GM23338 (cell line): ENCODE measurements at regions not wholly inside any gene's neighbourhood (a gene's known extent, or its start where the extent isn't known, plus 50 kb on each side); places are given as distances from the start of the nearest gene placed in this dataset.

Experiments
- ATAC-seq: fragments of 200-7000 bp; cut with Tn5 transposase; 3 replicates; pipeline ENCODE4 v1.9.1; 2020
- DNase-seq: peaks from one replicate; pipeline ENCODE4 v3.0.0-alpha.2; 2015; ENCODE audit warnings: low spot score
- H2AFZ ChIP-seq: fragments of 200-600 bp; sonication (generic); 2 replicates; pipeline ENCODE4 v1.8.0; 2016; ENCODE audit warnings: antibody characterized with exemption, mild to moderate bottlenecking, moderate library complexity
- H3F3A ChIP-seq: fragments of 200-600 bp; sonication (generic); replicated peaks from 2 replicates; pipeline ENCODE4 v1.8.0; 2017; ENCODE audit warnings: antibody characterized with exemption, mixed run types, low read depth
- H3K27ac ChIP-seq: fragments of 200-600 bp; sonication (generic); 2 replicates; pipeline ENCODE4 v1.6.1; 2016; ENCODE audit warnings: low read depth
- H3K27me3 ChIP-seq: fragments of 200-600 bp; sonication (generic); 2 replicates; pipeline ENCODE4 v1.8.0; 2016; ENCODE audit warnings: mild to moderate bottlenecking, mixed run types, moderate library complexity; ENCODE audit not compliant: insufficient read depth
- H3K36me3 ChIP-seq: fragments of 200-600 bp; sonication (generic); 2 replicates; pipeline ENCODE4 v1.8.0; 2016; ENCODE audit warnings: mild to moderate bottlenecking; ENCODE audit not compliant: insufficient read depth
- H3K4me1 ChIP-seq: fragments of 200-600 bp; sonication (generic); 2 replicates; pipeline ENCODE4 v1.8.0; 2016; ENCODE audit warnings: mild to moderate bottlenecking, moderate library complexity; ENCODE audit not compliant: insufficient read depth
- H3K4me2 ChIP-seq: fragments of 200-600 bp; sonication (generic); 2 replicates; pipeline ENCODE4 v1.7.1; 2017; ENCODE audit warnings: mixed run types
- H3K4me3 ChIP-seq: fragments of 200-600 bp; sonication (generic); 2 replicates; pipeline ENCODE4 v1.6.1; 2016; ENCODE audit warnings: mixed run types
- H3K79me2 ChIP-seq: fragments of 200-600 bp; sonication (generic); replicated peaks from 2 replicates; pipeline ENCODE4 v1.8.0; 2017; ENCODE audit warnings: mild to moderate bottlenecking; ENCODE audit not compliant: insufficient read depth
- H3K9me2 ChIP-seq: fragments of 200-600 bp; sonication (generic); 2 replicates; pipeline ENCODE4 v1.8.0; 2017; ENCODE audit not compliant: insufficient read depth
- H4K20me1 ChIP-seq: fragments of 200-600 bp; sonication (generic); replicated peaks from 2 replicates; pipeline ENCODE4 v1.8.0; 2017; ENCODE audit warnings: mild to moderate bottlenecking; ENCODE audit not compliant: insufficient read depth
- H3K27ac Mint-ChIP-seq: 2 replicates; pipeline ENCODE4 v1.8.0; 2020; ENCODE audit warnings: inconsistent platforms, mild to moderate bottlenecking, moderate library complexity, mixed read lengths
- H3K27me3 Mint-ChIP-seq: 3 replicates; pipeline ENCODE4 v1.8.0; 2022; ENCODE audit warnings: low read depth, mild to moderate bottlenecking, moderate library complexity, mixed read lengths, inconsistent platforms; ENCODE audit not compliant: insufficient read depth, poor library complexity
- H3K36me3 Mint-ChIP-seq: 3 replicates; pipeline ENCODE4 v1.8.0; 2021; ENCODE audit warnings: low read depth, mild to moderate bottlenecking, inconsistent platforms, moderate library complexity, mixed read lengths
- H3K4me1 Mint-ChIP-seq: 3 replicates; pipeline ENCODE4 v1.8.0; 2020; ENCODE audit warnings: mild to moderate bottlenecking, inconsistent platforms, mixed read lengths
- H3K4me3 Mint-ChIP-seq: 3 replicates; pipeline ENCODE4 v1.8.0; 2021; ENCODE audit warnings: moderate library complexity, mild to moderate bottlenecking, inconsistent platforms, mixed read lengths
- H3K9me3 Mint-ChIP-seq: 3 replicates; pipeline ENCODE4 v1.8.0; 2020; ENCODE audit warnings: moderate library complexity, mild to moderate bottlenecking, inconsistent platforms, mixed read lengths
- CREB1 ChIP-seq: fragments of 250-450 bp; sonication (Bioruptor Pico); IDR thresholded peaks from 2 replicates; pipeline ENCODE4 v1.5.0; 2020; ENCODE audit warnings: low read depth, mild to moderate bottlenecking, moderate library complexity
- EZH2 ChIP-seq: fragments of 200-600 bp; sonication (generic); IDR thresholded peaks from one replicate; pipeline ENCODE4 v1.8.0; 2017; ENCODE audit warnings: antibody characterized with exemption, mild to moderate bottlenecking, low read depth; ENCODE audit not compliant: unreplicated experiment
- EZH2phosphoT487 ChIP-seq: fragments of 200-600 bp; sonication (generic); IDR thresholded peaks from one replicate; pipeline ENCODE4 v1.8.1; 2018; ENCODE audit warnings: antibody characterized with exemption; ENCODE audit not compliant: unreplicated experiment
- JUNB ChIP-seq: IDR thresholded peaks from one replicate; pipeline ENCODE4 v1.6.1; 2016; ENCODE audit warnings: antibody characterized with exemption; ENCODE audit not compliant: unreplicated experiment
- NANOG ChIP-seq: IDR thresholded peaks from 2 replicates; pipeline ENCODE4 v1.6.1; 2016; ENCODE audit warnings: antibody characterized with exemption, borderline replicate concordance
- POLR2AphosphoS5 ChIP-seq: IDR thresholded peaks from 2 replicates; pipeline ENCODE4 v1.6.1; 2016; ENCODE audit warnings: antibody characterized with exemption, low read depth
- REST ChIP-seq: IDR thresholded peaks from one replicate; pipeline ENCODE4 v1.6.1; 2018; ENCODE audit warnings: antibody characterized with exemption; ENCODE audit not compliant: unreplicated experiment
- STAT1 ChIP-seq: IDR thresholded peaks from one replicate; pipeline ENCODE4 v1.6.1; 2016; ENCODE audit warnings: antibody characterized with exemption; ENCODE audit not compliant: unreplicated experiment
- ZNF114 ChIP-seq: fragments of 250-450 bp; sonication (Bioruptor Pico); IDR thresholded peaks from 2 replicates; pipeline ENCODE4 v1.5.0; 2020; ENCODE audit warnings: mild to moderate bottlenecking, moderate library complexity
- ZNF331 ChIP-seq: fragments of 250-450 bp; sonication (Bioruptor Pico); IDR thresholded peaks from 2 replicates; pipeline ENCODE4 v1.5.0; 2020; ENCODE audit warnings: low read depth, mild to moderate bottlenecking, moderate library complexity
- TF ChIP-seq, protein P1 (sequence below): IDR thresholded peaks from 2 replicates; pipeline ENCODE4 v1.6.1; 2016; ENCODE audit warnings: antibody characterized with exemption
- TF ChIP-seq, protein P2 (sequence below): fragments of 250-450 bp; sonication (Bioruptor Pico); IDR thresholded peaks from 2 replicates; pipeline ENCODE4 v1.5.0; 2020; ENCODE audit warnings: mild to moderate bottlenecking, moderate library complexity

- TF ChIP-seq, protein P1, sequence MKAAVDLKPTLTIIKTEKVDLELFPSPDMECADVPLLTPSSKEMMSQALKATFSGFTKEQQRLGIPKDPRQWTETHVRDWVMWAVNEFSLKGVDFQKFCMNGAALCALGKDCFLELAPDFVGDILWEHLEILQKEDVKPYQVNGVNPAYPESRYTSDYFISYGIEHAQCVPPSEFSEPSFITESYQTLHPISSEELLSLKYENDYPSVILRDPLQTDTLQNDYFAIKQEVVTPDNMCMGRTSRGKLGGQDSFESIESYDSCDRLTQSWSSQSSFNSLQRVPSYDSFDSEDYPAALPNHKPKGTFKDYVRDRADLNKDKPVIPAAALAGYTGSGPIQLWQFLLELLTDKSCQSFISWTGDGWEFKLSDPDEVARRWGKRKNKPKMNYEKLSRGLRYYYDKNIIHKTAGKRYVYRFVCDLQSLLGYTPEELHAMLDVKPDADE: no peak
These were observed 316.9 kb downstream of the SEC14L1 start (continued) for GRCh38 chr17:77457572-77458201.

GRCh38 chr17:77458202-77459017 is 317.6 kb downstream of the SEC14L1 start:
- H3K4me3 ChIP-seq: no peak overlapping the region
- no peaks in the 10 kb centered on the region for H3K27me3 ChIP-seq
- no peaks in the 10 kb centered on the region for H3K36me3 ChIP-seq
- no peak overlapping the region for H3K4me2 ChIP-seq
- H3K36me3 Mint-ChIP-seq: peaks cover 11% of the 10 kb centered on the region
- H3K4me1 Mint-ChIP-seq: peaks cover 67% of the 10 kb centered on the region
- no peaks in the 10 kb centered on the region for H3F3A ChIP-seq
- H3K9me2 ChIP-seq: no peaks in the 10 kb centered on the region
- DNase-seq: no peak
- ATAC-seq: no peak
- H3K4me3 Mint-ChIP-seq: no peak overlapping the region; the same call in 2 of the 3 replicates
- H3K27me3 Mint-ChIP-seq: peaks cover 32% of the 10 kb centered on the region
- peak overlapping the region; percentile 59; the same call in 1 of the 2 replicates for H3K27ac Mint-ChIP-seq
- no peak overlapping the region for H3K27ac ChIP-seq
- peaks cover 31% of the 10 kb centered on the region for H3K4me1 ChIP-seq
- peaks cover 84% of the 10 kb centered on the region for H3K79me2 ChIP-seq
- peaks cover 17% of the 10 kb centered on the region; the same call in 1 of the 2 replicates for H4K20me1 ChIP-seq
- H2AFZ ChIP-seq: no peak overlapping the region
- no peaks in the 10 kb centered on the region for H3K9me3 Mint-ChIP-seq
- TF ChIP-seq REST: no peak
- no peak for TF ChIP-seq NANOG
- TF ChIP-seq, protein P1: no peak
- no peak for TF ChIP-seq POLR2AphosphoS5
- no peak for TF ChIP-seq ZNF114 (CRISPR knock-in tag)
- TF ChIP-seq ZNF331 (CRISPR knock-in tag): no peak
- TF ChIP-seq EZH2phosphoT487: no peak
- no peak for TF ChIP-seq EZH2
- no peak for TF ChIP-seq CREB1 (CRISPR knock-in tag)
- TF ChIP-seq, protein P2, sequence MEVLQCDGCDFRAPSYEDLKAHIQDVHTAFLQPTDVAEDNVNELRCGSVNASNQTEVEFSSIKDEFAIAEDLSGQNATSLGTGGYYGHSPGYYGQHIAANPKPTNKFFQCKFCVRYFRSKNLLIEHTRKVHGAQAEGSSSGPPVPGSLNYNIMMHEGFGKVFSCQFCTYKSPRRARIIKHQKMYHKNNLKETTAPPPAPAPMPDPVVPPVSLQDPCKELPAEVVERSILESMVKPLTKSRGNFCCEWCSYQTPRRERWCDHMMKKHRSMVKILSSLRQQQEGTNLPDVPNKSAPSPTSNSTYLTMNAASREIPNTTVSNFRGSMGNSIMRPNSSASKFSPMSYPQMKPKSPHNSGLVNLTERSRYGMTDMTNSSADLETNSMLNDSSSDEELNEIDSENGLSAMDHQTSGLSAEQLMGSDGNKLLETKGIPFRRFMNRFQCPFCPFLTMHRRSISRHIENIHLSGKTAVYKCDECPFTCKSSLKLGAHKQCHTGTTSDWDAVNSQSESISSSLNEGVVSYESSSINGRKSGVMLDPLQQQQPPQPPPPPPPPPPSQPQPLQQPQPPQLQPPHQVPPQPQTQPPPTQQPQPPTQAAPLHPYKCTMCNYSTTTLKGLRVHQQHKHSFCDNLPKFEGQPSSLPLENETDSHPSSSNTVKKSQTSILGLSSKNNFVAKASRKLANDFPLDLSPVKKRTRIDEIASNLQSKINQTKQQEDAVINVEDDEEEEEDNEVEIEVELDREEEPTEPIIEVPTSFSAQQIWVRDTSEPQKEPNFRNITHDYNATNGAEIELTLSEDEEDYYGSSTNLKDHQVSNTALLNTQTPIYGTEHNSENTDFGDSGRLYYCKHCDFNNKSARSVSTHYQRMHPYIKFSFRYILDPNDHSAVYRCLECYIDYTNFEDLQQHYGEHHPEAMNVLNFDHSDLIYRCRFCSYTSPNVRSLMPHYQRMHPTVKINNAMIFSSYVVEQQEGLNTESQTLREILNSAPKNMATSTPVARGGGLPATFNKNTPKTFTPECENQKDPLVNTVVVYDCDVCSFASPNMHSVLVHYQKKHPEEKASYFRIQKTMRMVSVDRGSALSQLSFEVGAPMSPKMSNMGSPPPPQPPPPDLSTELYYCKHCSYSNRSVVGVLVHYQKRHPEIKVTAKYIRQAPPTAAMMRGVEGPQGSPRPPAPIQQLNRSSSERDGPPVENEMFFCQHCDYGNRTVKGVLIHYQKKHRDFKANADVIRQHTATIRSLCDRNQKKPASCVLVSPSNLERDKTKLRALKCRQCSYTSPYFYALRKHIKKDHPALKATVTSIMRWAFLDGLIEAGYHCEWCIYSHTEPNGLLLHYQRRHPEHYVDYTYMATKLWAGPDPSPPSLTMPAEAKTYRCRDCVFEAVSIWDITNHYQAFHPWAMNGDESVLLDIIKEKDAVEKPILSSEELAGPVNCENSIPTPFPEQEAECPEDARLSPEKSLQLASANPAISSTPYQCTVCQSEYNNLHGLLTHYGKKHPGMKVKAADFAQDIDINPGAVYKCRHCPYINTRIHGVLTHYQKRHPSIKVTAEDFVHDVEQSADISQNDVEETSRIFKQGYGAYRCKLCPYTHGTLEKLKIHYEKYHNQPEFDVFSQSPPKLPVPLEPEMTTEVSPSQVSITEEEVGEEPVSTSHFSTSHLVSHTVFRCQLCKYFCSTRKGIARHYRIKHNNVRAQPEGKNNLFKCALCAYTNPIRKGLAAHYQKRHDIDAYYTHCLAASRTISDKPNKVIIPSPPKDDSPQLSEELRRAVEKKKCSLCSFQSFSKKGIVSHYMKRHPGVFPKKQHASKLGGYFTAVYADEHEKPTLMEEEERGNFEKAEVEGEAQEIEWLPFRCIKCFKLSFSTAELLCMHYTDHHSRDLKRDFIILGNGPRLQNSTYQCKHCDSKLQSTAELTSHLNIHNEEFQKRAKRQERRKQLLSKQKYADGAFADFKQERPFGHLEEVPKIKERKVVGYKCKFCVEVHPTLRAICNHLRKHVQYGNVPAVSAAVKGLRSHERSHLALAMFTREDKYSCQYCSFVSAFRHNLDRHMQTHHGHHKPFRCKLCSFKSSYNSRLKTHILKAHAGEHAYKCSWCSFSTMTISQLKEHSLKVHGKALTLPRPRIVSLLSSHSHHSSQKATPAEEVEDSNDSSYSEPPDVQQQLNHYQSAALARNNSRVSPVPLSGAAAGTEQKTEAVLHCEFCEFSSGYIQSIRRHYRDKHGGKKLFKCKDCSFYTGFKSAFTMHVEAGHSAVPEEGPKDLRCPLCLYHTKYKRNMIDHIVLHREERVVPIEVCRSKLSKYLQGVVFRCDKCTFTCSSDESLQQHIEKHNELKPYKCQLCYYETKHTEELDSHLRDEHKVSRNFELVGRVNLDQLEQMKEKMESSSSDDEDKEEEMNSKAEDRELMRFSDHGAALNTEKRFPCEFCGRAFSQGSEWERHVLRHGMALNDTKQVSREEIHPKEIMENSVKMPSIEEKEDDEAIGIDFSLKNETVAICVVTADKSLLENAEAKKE: no peak
- no peak for TF ChIP-seq STAT1
- no peak for TF ChIP-seq JUNB
